ENCODE measurements at regions not wholly inside any gene's neighbourhood (a gene's known extent, or its start where the extent isn't known, plus 50 kb on each side); places are given as distances from the start of the nearest gene placed in this dataset.

GRCh38 chr13:92959790-92960189 is 266.8 kb upstream of the GPC6 start:
- Histone ChIP-seq H3K27ac (ENCODE audit: low read length) (no peak overlapping the region), H2AFZ (ENCODE audit: low read length) (no peak overlapping the region), H3K4me1 (ENCODE audit: low read length) (no peaks in the 10 kb centered on the region), H4K20me1 (ENCODE audit: insufficient read depth, low read length) (no peaks in the 10 kb centered on the region), H3K9ac (ENCODE audit: low read length) (no peak overlapping the region), H3F3A (ENCODE audit: insufficient read depth, low read length) (no peaks in the 10 kb centered on the region), H3K79me2 (ENCODE audit: low read length) (no peaks in the 10 kb centered on the region), H3K4me3 (ENCODE audit: low read length) (no peak overlapping the region), H3K27me3 (replicated peaks; ENCODE audit: insufficient read depth, low read length) (no peaks in the 10 kb centered on the region), H3K4me2 (ENCODE audit: low read depth, low read length) (no peak overlapping the region), H3K9me2 (replicated peaks; ENCODE audit: insufficient read depth, low read length) (no peaks in the 10 kb centered on the region), H3K36me3 (replicated peaks; ENCODE audit: insufficient read depth, low read length) (no peaks in the 10 kb centered on the region), H3K9me3 (replicated peaks; ENCODE audit: insufficient read depth, low read length) (no peaks in the 10 kb centered on the region)
- no peak for TF ChIP-seq EZH2 (optimal IDR thresholded peaks at IDR 0.05; ENCODE audit: low read depth, low read length)
- no peak for TF ChIP-seq EZH2phosphoT487 (IDR thresholded peaks at IDR 0.05; ENCODE audit: low read length)
- no peak for TF ChIP-seq CTCF (IDR thresholded peaks at IDR 0.05; ENCODE audit: low read length)
- no peak for DNase-seq

GRCh38 chr13:92963029-92963428 is 263.6 kb upstream of the GPC6 start:
- TF ChIP-seq EZH2phosphoT487 (IDR thresholded peaks at IDR 0.05; ENCODE audit: low read length) (no peak), EZH2 (optimal IDR thresholded peaks at IDR 0.05; ENCODE audit: low read depth, low read length) (no peak), CTCF (IDR thresholded peaks at IDR 0.05; ENCODE audit: low read length) (no peak)
- Histone ChIP-seq H3K9me2 (replicated peaks; ENCODE audit: insufficient read depth, low read length) (no peaks in the 10 kb centered on the region), H3F3A (ENCODE audit: insufficient read depth, low read length) (no peaks in the 10 kb centered on the region), H4K20me1 (ENCODE audit: insufficient read depth, low read length) (no peaks in the 10 kb centered on the region), H3K9ac (ENCODE audit: low read length) (no peak overlapping the region), H3K4me2 (ENCODE audit: low read depth, low read length) (no peak overlapping the region), H3K36me3 (replicated peaks; ENCODE audit: insufficient read depth, low read length) (no peaks in the 10 kb centered on the region), H3K27ac (ENCODE audit: low read length) (no peak overlapping the region), H3K27me3 (replicated peaks; ENCODE audit: insufficient read depth, low read length) (no peaks in the 10 kb centered on the region), H3K4me1 (ENCODE audit: low read length) (no peaks in the 10 kb centered on the region), H3K4me3 (ENCODE audit: low read length) (no peak overlapping the region), H3K9me3 (replicated peaks; ENCODE audit: insufficient read depth, low read length) (no peaks in the 10 kb centered on the region), H3K79me2 (ENCODE audit: low read length) (no peaks in the 10 kb centered on the region), H2AFZ (ENCODE audit: low read length) (no peak overlapping the region)
- no peak for DNase-seq

- no peaks in the 10 kb centered on the region for H4K20me1 ChIP-seq (ENCODE audit: insufficient read depth, low read length)
- no peak overlapping the region for H3K9ac ChIP-seq (ENCODE audit: low read length)
- no peaks in the 10 kb centered on the region for H3K36me3 ChIP-seq (replicated peaks; ENCODE audit: insufficient read depth, low read length)
- no peak for DNase-seq
- no peak overlapping the region for H3K4me2 ChIP-seq (ENCODE audit: low read depth, low read length)
- no peaks in the 10 kb centered on the region for H3K79me2 ChIP-seq (ENCODE audit: low read length)
- H3K9me2 ChIP-seq (replicated peaks; ENCODE audit: insufficient read depth, low read length): no peaks in the 10 kb centered on the region
- TF ChIP-seq CTCF (IDR thresholded peaks at IDR 0.05; ENCODE audit: low read length): no peak
- TF ChIP-seq EZH2phosphoT487 (IDR thresholded peaks at IDR 0.05; ENCODE audit: low read length): no peak
- TF ChIP-seq EZH2 (optimal IDR thresholded peaks at IDR 0.05; ENCODE audit: low read depth, low read length): no peak
- H2AFZ ChIP-seq (ENCODE audit: low read length): no peak overlapping the region
- no peaks in the 10 kb centered on the region for H3K9me3 ChIP-seq (replicated peaks; ENCODE audit: insufficient read depth, low read length)
- no peak overlapping the region for H3K4me3 ChIP-seq (ENCODE audit: low read length)
- no peak overlapping the region for H3K27ac ChIP-seq (ENCODE audit: low read length)
- no peaks in the 10 kb centered on the region for H3F3A ChIP-seq (ENCODE audit: insufficient read depth, low read length)
- H3K4me1 ChIP-seq (ENCODE audit: low read length): no peaks in the 10 kb centered on the region
- H3K27me3 ChIP-seq (replicated peaks; ENCODE audit: insufficient read depth, low read length): no peaks in the 10 kb centered on the region
These were observed 260.3 kb upstream of the GPC6 start for GRCh38 chr13:92966341-92966740.
